ENCODE measurements at regions not wholly inside any gene's neighbourhood (a gene's known extent, or its start where the extent isn't known, plus 50 kb on each side); places are given as distances from the start of the nearest gene placed in this dataset.
"Not testable (repeated sequence)": the region's sequence is repeated elsewhere in the genome, so short reads cannot be mapped to it uniquely, and the experiment has no call there.

DNA sequence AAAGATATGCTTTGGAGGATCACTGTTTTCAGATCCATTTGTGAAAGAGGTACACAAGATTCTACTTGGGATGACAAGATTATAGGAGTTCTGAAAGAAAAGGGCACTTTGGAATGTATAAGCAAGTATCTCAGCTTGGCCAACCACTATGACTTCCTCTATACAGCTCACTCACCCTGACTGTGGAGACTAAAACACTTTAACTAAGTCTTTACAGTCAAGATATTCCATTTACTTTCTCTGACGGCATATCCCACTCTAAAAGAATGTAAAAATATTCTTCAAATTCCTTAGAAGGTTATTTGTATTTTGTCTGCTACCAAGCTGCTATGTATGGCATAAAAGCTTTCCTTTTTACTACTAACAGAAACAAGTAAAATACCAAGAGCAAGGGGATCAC is 58.5 kb upstream of the KCTD7 start:
- TF ChIP-seq, protein P1, sequence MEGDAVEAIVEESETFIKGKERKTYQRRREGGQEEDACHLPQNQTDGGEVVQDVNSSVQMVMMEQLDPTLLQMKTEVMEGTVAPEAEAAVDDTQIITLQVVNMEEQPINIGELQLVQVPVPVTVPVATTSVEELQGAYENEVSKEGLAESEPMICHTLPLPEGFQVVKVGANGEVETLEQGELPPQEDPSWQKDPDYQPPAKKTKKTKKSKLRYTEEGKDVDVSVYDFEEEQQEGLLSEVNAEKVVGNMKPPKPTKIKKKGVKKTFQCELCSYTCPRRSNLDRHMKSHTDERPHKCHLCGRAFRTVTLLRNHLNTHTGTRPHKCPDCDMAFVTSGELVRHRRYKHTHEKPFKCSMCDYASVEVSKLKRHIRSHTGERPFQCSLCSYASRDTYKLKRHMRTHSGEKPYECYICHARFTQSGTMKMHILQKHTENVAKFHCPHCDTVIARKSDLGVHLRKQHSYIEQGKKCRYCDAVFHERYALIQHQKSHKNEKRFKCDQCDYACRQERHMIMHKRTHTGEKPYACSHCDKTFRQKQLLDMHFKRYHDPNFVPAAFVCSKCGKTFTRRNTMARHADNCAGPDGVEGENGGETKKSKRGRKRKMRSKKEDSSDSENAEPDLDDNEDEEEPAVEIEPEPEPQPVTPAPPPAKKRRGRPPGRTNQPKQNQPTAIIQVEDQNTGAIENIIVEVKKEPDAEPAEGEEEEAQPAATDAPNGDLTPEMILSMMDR (IDR thresholded peaks at IDR 0.05) = not testable (repeated sequence)
- TF ChIP-seq POLR2A, EP300 (IDR thresholded peaks at IDR 0.05): not testable (repeated sequence)

Data from ovary (tissue), 3 donors.